Upper lobe of left lung (tissue), 6 donors: ENCODE measurements at regions not wholly inside any gene's neighbourhood (a gene's known extent, or its start where the extent isn't known, plus 50 kb on each side); places are given as distances from the start of the nearest gene placed in this dataset.

Source experiments
- ATAC-seq, 2 donors: fragments of 200-7000 bp; cut with Tn5 transposase; one replicate each; pipeline ENCODE4 v1.9.1; 2022; ENCODE audit warnings: mild to moderate bottlenecking in 2 of 2, moderate library complexity in 2 of 2; ENCODE audit not compliant: low FRiP score in 2 of 2
- DNase-seq, 2 donors: peaks; one replicate each; pipeline ENCODE4 v3.0.0-alpha.2; 2019 to 2020
- H3K27ac ChIP-seq, 4 donors: fragments of 200-600 bp; sonication (generic); one replicate each; pipeline ENCODE4 v1.5.1; 2016 to 2019
- H3K27me3 ChIP-seq, 4 donors: fragments of 200-600 bp; sonication (generic); one replicate each; pipeline ENCODE4 v1.5.1; 2017 to 2019
- H3K36me3 ChIP-seq, 4 donors: fragments of 200-600 bp; sonication (generic); one replicate each; pipeline ENCODE4 v1.5.1; 2016 to 2019
- H3K4me1 ChIP-seq, 4 donors: fragments of 200-600 bp; sonication (generic); one replicate each; pipeline ENCODE4 v1.5.1; 2018 to 2019
- H3K4me3 ChIP-seq, 4 donors: fragments of 200-600 bp; sonication (generic); one replicate each; pipeline ENCODE4 v1.5.1; 2017 to 2019; ENCODE audit warnings: mild to moderate bottlenecking in 2 of 4, moderate library complexity in 1 of 4
- H3K9me3 ChIP-seq, 4 donors: fragments of 200-600 bp; sonication (generic); one replicate each; pipeline ENCODE4 v1.5.1; 2018 to 2019
- EP300 ChIP-seq, 4 donors: sonication (generic); formaldehyde crosslinking; IDR thresholded peaks; one replicate each; pipeline ENCODE4 v1.5.1; 2017; ENCODE audit warnings: antibody characterized with exemption in 4 of 4, control low read depth in 2 of 4
- POLR2A ChIP-seq, 4 donors: fragments of 450-650 bp; IDR thresholded peaks; one replicate each; pipeline ENCODE4 v1.5.1; 2016 to 2017; ENCODE audit warnings: antibody characterized with exemption in 4 of 4, mild to moderate bottlenecking in 2 of 4
- POLR2AphosphoS5 ChIP-seq, 2 donors: sonication (generic); formaldehyde crosslinking; IDR thresholded peaks; one replicate each; pipeline ENCODE4 v1.5.1; 2017; ENCODE audit warnings: antibody characterized with exemption in 2 of 2
- WGBS, 2 donors: methylation state at CpG; one replicate each; pipeline ENCODE4 v1.1.5; 2017 to 2018; 5-methylcytosine and 5-hydroxymethylcytosine counted together
- TF ChIP-seq, protein P1 (sequence below), 6 experiments: fragments of 450-650 bp in 4 of 6; fragments of 200-600 bp in 2 of 6; sonication (generic) in 2 of 6; IDR thresholded peaks; one replicate each; pipeline ENCODE4 v1.5.1; 2016 to 2019; ENCODE audit warnings: antibody characterized with exemption in 6 of 6
- donor health status: DM: no; HTN: no; CAD: no; lungs with moderate emphysema.
- donor health status: DM: no; HTN: yes; CAD: no; lungs with severe emphysema.

DNA sequence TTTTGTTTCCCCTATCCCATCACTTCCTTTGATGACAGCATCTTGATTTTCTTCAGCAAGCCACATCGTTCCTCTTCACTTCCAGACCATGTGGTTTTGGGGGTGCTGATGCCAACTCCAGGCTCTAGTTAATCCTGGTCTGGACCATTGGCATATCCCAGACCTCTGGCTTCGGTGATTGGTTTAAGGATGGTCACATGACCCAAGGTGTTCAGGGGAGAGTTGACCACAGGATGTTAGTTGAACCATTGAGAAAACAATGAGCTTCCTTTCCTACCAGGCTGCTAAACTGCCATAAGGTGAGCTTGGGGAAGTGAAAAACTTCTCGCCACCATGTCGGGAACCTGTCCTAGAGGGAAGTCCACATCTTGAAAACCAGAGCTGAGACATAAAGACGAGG lies 60.9 kb upstream of the TLR3 start:
- Histone ChIP-seq H3K27me3 (no peaks in the 10 kb centered on the region), H3K36me3 (no peaks in the 10 kb centered on the region), H3K27ac (no peak overlapping the region), H3K9me3 (no peaks in the 10 kb centered on the region), H3K4me3 (no peak overlapping the region), H3K4me1 (no peaks in the 10 kb centered on the region)
- 78 to 86% methylated on average over 5 of the region's 5 CpGs for WGBS, 2 donors
- TF ChIP-seq, protein P1, sequence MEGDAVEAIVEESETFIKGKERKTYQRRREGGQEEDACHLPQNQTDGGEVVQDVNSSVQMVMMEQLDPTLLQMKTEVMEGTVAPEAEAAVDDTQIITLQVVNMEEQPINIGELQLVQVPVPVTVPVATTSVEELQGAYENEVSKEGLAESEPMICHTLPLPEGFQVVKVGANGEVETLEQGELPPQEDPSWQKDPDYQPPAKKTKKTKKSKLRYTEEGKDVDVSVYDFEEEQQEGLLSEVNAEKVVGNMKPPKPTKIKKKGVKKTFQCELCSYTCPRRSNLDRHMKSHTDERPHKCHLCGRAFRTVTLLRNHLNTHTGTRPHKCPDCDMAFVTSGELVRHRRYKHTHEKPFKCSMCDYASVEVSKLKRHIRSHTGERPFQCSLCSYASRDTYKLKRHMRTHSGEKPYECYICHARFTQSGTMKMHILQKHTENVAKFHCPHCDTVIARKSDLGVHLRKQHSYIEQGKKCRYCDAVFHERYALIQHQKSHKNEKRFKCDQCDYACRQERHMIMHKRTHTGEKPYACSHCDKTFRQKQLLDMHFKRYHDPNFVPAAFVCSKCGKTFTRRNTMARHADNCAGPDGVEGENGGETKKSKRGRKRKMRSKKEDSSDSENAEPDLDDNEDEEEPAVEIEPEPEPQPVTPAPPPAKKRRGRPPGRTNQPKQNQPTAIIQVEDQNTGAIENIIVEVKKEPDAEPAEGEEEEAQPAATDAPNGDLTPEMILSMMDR (IDR thresholded peaks at IDR 0.05), result no peak
- no peak for TF ChIP-seq EP300 (IDR thresholded peaks at IDR 0.05)
- TF ChIP-seq POLR2A (IDR thresholded peaks at IDR 0.05), result no peak
- no peak for TF ChIP-seq POLR2AphosphoS5 (IDR thresholded peaks at IDR 0.05)
- ATAC-seq (no peak), DNase-seq (no peak)

DNA sequence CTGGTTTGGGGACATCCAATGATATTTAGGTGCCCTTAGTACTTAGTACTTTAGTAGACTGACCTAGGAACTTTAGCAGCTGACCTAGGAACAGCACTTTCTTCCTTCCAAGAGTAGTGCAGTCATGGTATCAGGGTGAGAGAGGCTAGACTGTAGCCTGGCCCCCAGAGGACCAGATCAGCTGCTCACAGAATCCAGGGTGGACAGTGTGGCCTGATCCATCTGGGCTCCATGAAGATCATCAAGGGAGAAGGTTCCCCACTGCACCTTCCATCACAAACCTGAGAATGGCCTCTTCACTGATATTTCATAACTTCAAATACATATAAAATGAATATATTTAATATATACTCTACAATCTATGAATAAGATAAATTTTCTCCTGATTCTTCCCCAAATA lies 59.0 kb upstream of the TLR3 start:
- no peak for DNase-seq

DNA sequence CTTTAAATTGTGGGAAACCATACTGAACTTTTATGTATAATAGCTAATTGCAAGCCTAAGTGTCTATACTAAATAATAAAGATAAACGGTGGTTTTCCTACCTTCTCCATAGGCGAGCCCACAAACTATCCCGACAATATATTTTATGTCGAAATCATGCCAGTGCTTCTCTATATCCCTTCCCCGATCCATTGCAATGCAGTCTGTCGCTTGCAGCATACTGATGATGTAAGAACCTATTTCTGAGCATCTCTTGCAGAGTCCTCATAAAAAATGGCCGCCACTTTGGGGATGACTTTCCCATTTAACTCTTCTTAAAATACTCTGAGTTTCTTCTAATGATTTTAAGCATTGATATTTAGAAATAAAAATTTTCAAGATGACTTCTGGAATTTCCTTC lies 58.1 kb upstream of the TLR3 start:
- TF ChIP-seq POLR2AphosphoS5 (IDR thresholded peaks at IDR 0.05) (no peak), POLR2A (IDR thresholded peaks at IDR 0.05) (no peak), EP300 (IDR thresholded peaks at IDR 0.05) (no peak)
- TF ChIP-seq, protein P1 (IDR thresholded peaks at IDR 0.05), result no peak
- H3K27ac ChIP-seq, result no peak overlapping the region
- no peak for DNase-seq
- no peak for ATAC-seq
- H3K27me3 ChIP-seq, result no peaks in the 10 kb centered on the region
- no peak overlapping the region for H3K4me3 ChIP-seq
- 93 to 94% methylated on average over 7 of the region's 7 CpGs for WGBS, 2 donors
- no peaks in the 10 kb centered on the region for H3K9me3 ChIP-seq
- H3K4me1 ChIP-seq, result no peaks in the 10 kb centered on the region
- no peaks in the 10 kb centered on the region for H3K36me3 ChIP-seq

More for the DNA sequence above, 59.0 kb upstream of the TLR3 start:
- H3K4me1 ChIP-seq, result no peaks in the 10 kb centered on the region
- ATAC-seq, result no peak
- no peak overlapping the region for H3K27ac ChIP-seq
- H3K36me3 ChIP-seq, result no peaks in the 10 kb centered on the region
- no peak overlapping the region for H3K4me3 ChIP-seq
- H3K9me3 ChIP-seq, result no peaks in the 10 kb centered on the region
- H3K27me3 ChIP-seq, result no peaks in the 10 kb centered on the region
- TF ChIP-seq EP300 (IDR thresholded peaks at IDR 0.05) (no peak), POLR2AphosphoS5 (IDR thresholded peaks at IDR 0.05) (no peak), POLR2A (IDR thresholded peaks at IDR 0.05) (no peak)
- TF ChIP-seq, protein P1 (IDR thresholded peaks at IDR 0.05), result no peak

DNA sequence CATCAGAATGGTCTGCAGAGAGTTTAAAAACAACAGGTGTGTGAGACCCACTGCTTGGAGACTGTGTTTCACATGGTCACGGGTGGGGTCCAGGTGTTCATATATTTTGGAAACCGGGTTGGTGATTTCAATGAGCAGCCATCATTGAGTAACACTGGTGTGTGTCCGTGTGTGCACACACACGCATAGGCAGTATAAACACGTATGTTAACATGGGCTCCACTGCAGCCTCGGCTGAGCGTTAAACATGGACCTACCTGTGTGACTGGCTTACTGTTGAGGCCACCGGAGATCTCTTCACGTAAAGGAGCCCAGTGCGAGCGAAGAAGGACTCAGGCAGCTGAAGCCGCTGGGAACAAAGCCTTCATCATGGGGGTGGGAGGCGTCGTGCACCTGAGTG lies 56.9 kb upstream of the TLR3 start:
- DNase-seq (no peak), ATAC-seq (peak in 1 of 2 donors; percentile 11)
- Histone ChIP-seq H3K36me3 (no peaks in the 10 kb centered on the region), H3K27me3 (no peaks in the 10 kb centered on the region), H3K4me3 (no peak overlapping the region), H3K27ac (no peak overlapping the region), H3K4me1 (no peaks in the 10 kb centered on the region), H3K9me3 (no peaks in the 10 kb centered on the region)
- TF ChIP-seq POLR2A (IDR thresholded peaks at IDR 0.05), result no peak
- no peak for TF ChIP-seq EP300 (IDR thresholded peaks at IDR 0.05)
- TF ChIP-seq, protein P1 (IDR thresholded peaks at IDR 0.05), result no peak
- no peak for TF ChIP-seq POLR2AphosphoS5 (IDR thresholded peaks at IDR 0.05)
- WGBS, 2 donors, result 92 to 95% methylated on average over 13 to 14 of the region's 14 CpGs

DNA sequence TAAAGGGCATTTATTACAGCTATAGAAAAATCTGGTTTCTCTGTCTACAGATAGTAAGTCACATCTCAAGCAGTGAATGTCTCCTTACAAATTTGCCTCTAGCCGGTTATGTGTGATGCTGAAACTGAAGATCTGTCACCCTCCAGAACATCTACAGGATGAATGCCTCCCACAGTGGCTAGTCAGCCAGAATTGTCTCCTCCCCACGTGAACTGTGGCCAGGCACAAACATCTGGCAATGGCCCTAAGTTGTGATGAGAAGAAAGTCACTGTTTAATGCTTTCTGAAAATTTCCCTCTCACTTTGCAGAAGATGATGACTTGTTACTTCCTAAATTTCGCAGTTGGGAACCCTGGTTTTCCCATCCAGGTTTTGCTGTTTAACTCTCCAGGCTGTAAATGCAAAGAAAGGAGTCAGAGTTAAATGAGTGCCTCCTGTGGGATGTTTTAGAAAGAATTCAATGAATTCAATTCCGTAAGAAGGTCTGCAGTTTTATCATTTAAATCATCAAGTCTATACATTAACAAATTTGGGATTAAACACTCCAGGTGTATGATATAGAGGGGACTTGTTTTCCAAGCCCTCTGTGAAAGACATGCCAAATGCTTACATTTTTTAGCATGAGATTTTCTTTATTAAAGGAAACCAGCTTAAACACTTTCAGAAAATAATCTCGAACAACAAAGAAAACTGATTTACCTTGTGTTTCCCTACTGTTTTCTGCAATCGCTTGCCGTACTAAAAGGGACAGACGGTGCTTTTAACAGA lies 55.4 kb upstream of the TLR3 start:
- Histone ChIP-seq H3K36me3 (no peaks in the 10 kb centered on the region), H3K4me1 (no peaks in the 10 kb centered on the region), H3K9me3 (no peaks in the 10 kb centered on the region), H3K27me3 (no peaks in the 10 kb centered on the region), H3K4me3 (no peak overlapping the region), H3K27ac (no peak overlapping the region)
- ATAC-seq (no peak), DNase-seq (no peak)
- TF ChIP-seq, protein P1 (IDR thresholded peaks at IDR 0.05), result no peak
- TF ChIP-seq POLR2A (IDR thresholded peaks at IDR 0.05) (no peak), EP300 (IDR thresholded peaks at IDR 0.05) (no peak), POLR2AphosphoS5 (IDR thresholded peaks at IDR 0.05) (no peak)
- 79 to 80% methylated on average over 8 of the region's 8 CpGs for WGBS, 2 donors
